HG03066 (cell line): ENCODE measurements at regions not wholly inside any gene's neighbourhood (a gene's known extent, or its start where the extent isn't known, plus 50 kb on each side); places are given as distances from the start of the nearest gene placed in this dataset.
"Not testable (repeated sequence)": the region's sequence is repeated elsewhere in the genome, so short reads cannot be mapped to it uniquely, and the experiment has no call there.

Experiments used
- ATAC-seq: cut with Tn5 transposase; IDR thresholded peaks from one replicate; pipeline ENCODE4 v1.9.1; 2021; ENCODE audit warnings: low read depth; ENCODE audit not compliant: unreplicated experiment

DNA sequence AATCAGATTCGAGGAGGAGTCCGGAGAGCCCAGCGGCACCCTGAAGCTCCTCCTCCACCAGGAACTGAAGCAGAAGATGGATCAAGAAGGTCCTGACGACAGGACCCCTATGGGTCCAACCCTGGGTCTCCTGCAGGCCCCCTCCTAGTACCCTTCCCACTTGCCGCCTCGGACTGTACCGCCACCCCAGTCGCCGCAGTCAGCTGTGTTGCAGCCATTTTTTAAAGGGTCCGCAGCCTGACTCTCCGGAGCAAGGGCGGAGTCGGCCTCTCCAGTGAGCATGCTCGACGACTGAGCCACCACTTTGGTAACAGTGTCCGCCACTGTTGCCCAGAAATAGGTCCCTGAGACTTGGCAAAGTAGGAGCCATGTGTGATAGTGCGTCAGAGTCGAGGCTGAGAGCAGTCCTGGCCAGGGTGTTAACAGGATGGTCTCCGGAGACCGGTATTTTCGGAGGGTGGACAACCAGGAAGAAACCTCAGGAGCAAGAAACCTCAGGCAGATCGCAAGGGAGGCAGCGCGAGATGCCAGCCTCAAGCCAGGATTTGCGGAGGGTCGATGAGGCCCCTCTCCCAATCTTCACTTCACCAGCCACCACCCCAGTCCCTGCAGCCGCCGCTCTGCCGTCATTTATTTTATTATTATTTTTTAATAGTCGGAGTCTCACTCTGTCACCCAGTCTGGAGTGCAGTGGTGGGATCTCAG is 294.6 kb upstream of the ZNF337 start:
- no peak for ATAC-seq

GRCh38 chr20:25989686-25990085 is 293.0 kb upstream of the ZNF337 start:
- not testable (repeated sequence) for ATAC-seq

DNA sequence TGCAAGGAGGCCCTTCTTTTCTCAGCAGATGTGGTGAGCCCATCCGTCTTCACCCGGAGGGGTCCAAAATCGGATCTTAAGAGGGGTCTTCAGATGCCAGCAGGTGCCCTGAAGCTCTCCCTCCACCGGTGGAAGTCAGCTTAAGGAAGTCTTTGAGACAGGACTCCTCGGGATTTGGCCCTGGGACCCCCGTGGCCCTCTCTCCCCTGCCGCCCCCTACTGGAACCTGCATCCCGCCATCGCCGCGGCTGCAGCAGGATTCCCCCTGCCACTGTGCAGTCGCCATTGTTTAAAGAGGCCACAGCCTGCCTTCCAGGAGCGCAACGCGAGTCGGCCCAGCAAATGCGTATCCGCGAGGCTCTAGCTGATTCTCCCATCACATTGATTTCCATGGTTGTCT is 292.5 kb upstream of the ZNF337 start:
- ATAC-seq, result no peak

- ATAC-seq, result not testable (repeated sequence)
Observed at GRCh38 chr20:25987928-25988560, 291.4 kb upstream of the ZNF337 start.

DNA sequence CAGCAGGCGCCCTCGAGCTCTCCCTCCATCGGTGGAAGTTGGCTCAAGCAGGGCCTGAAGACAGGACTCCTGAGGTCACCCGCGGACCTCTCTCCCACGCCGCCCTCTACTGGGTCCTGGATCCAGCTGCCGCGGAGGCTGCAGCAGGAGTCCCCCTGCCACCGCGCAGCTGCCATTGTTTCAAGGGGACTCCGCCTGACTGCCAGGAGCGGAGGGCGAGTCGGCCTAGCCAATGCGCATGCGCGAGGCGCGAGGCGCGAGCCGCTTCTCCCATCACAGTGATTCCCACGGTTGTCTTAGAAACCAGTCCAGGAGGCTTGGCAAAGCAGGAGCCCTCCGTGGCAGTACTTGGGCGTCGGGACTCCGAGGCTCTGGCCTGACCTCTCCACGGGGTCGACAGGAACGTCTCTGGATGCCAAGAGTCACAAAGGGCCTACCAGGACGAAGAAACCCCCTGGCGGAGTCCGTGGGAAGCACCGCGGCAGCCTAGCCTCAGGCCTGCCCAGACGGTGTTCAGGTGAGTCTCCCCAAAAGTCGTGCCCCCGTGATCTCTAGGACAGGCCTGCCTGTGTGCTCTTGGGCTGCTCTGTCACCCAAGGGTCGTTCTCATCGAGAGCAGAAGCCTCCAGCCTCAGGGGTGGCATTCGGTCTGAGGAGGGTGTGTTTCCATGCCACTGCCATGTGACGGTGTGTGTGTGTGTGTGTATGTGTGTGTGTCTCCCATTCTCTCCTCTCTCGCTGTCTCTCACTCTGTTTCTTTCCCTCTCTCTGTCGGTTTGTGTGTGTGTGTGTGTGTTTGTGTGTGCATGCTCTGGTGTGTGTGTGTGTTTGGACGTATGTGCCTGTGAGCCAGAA is 290.6 kb upstream of the ZNF337 start:
- ATAC-seq, result no peak

- ATAC-seq, result no peak
Observed at GRCh38 chr20:25985597-25985996, 288.9 kb upstream of the ZNF337 start.

DNA sequence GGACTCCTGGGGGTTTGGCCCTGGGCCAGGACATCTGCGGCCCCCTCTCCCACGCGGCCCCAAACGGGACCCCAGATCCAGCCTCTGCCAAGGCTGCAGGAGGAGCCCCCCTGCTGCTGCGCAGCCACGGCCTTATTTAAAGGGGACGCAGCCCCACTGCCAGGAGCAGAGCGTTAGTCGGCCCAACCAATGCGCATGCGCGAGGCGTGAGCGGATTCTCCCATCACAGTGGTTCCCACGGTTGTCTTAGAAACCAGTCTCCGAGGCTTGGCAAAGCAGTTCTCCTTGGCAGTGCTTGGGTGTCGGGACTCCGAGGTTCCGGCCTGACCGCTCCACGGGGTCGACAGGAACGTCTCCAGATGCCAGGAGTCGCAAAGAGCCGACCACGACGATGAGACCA is 288.3 kb upstream of the ZNF337 start:
- ATAC-seq, result no peak

DNA sequence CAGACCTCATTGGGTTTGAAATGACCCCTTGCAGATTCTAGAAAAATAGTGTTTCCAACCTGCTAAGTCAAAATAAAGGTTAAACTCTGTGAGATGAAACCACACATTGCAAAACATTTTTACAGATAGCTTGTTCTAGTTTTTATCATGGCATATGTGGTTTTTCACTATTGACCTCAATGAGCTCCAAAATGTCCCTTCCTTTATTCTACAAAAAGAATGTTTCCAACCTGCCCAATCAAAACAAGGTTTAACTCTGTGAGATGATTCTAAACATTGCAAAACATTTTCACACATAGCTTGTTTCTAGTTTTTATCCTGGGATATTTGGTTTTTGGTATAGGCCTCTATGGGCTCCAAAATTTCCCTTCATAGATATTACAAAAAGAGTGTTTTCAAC is 286.0 kb upstream of the ZNF337 start:
- not testable (repeated sequence) for ATAC-seq

- not testable (repeated sequence) for ATAC-seq
Observed at GRCh38 chr20:25978450-25979190, 282.0 kb upstream of the ZNF337 start.

GRCh38 chr20:25975816-25976215 is 279.2 kb upstream of the ZNF337 start:
- ATAC-seq, result not testable (repeated sequence)

- ATAC-seq, result not testable (repeated sequence)
Observed at GRCh38 chr20:25965203-25965602, 268.6 kb upstream of the ZNF337 start.

GRCh38 chr20:25953876-25954275 is 257.2 kb upstream of the ZNF337 start:
- ATAC-seq, result not testable (repeated sequence)

- not testable (repeated sequence) for ATAC-seq
Observed at GRCh38 chr20:25935230-25935629, 238.6 kb upstream of the ZNF337 start.

DNA sequence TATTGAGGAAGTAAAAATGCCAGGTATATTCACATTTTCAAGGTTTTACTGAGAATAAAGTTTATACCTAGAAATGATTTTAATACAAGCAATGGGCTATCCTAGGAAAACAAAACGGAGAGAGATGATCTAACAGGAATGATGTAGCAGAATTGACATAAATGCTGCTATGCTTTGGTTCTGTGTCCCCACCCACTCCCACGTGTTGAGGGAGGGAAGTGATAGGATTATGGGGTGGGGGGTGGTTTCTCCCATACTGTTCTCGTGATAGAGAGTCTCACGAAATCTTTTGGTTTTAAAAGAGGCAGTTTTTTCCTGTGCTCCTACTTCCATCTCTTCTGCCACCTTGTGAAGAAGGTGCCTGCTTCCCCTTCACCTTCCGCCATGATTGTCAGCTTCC is 236.2 kb upstream of the ZNF337 start:
- not testable (repeated sequence) for ATAC-seq

- not testable (repeated sequence) for ATAC-seq
Observed at GRCh38 chr20:25932170-25932569, 235.5 kb upstream of the ZNF337 start.

DNA sequence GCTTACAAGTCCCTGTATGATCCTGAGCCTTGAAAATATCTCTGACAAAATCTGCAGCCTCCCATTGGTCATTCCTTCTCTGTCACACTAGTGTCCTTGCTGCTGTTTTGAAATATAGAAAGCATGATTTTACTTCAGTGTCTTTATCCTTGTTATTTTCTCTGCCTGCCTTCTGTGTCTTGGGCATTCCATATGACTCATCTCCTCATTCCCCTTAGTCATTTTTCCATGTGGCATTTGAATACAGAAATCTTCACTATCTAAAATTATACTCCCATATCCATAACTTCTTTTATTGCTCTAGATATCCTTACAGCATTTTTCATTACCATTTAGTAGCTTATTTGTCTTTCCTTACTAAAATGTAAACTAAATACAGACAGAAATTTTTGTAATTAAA is 205.7 kb upstream of the ZNF337 start:
- not testable (repeated sequence) for ATAC-seq

DNA sequence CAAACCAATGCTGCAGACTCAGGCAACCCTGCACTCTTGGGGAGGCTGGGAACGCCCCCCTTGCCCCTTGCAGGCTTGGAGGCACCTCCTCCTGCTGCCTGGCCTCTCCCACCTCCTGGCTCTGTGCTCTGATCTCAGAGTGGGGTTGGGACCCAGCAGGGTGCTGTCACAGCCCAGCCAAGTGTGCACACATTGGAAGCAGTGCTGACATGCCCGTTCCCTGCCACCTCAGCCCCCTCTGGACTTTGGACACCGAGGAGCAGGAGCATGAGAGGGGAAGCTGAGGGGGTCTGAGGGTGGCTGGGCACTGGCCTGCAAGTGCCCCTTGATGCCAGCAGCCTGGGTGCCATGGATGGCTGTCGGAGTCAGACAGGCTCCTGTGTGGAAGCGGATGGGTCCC is 202.0 kb upstream of the ZNF337 start:
- not testable (repeated sequence) for ATAC-seq

- ATAC-seq, result not testable (repeated sequence)
Observed at GRCh38 chr20:25879096-25879495, 182.4 kb upstream of the ZNF337 start.

DNA sequence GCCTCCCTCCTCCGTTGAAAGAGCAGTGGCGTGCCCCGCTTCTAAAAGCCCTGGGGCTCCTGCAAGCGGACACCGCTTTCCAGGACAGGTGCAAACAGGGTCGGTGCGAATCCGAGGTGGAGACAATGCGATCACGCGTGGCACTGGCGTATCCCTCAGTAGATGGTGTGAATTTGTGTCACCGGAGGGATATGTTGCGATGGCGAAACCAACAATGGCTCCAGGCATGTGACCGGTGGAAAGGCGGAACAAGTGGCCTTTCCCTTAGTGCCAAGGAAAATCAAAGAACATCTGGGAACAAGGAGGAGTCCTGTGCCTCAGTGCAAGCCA is 172.0 kb upstream of the ZNF337 start:
- ATAC-seq, result not testable (repeated sequence)

DNA sequence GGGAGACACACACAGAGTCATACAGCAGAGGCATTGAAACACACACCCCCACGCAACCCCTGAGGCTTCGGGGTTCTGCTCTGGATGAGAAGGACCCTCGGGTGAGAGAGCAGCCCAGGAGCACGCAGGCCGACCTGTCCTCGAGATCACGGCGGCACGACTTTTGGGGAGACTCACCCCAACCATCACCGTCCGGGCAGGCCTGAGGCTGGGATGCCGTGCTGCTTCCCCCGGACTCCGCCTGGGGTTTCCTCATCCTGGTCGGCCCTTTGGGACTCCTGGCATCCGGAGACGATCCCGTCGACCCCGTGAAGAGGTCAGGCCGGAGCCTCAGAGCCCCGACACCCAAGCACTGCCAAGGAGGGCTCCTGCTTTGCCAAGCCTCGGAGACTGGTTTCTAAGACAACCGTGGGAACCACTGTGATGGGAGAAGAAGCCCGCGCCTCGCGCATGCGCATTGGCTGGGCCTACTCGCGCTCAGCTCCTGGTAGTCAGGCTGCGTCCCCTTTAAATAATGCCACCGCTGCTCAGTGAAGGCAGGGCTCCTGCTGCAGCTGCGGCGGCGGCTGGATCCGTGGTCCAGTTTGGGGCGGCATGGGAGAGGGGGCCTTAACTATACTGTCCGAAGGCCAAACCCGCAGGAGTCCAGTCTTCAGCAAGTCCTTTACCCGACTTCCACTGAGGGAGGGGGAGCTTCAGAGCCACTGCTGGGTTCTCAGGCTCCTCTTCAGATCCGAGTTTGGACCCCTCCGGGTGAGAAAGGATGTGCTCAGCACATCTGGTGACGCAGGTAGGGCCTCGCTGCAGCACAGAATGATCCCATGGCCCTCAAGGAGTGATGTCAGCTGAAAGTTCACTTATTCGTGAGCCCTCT is 171.4 kb upstream of the ZNF337 start:
- ATAC-seq, result peak; percentile 55
